DMS114 treated with DMSO at 0.1 percent for 48 hours (cell line): ENCODE measurements at regions not wholly inside any gene's neighbourhood (a gene's known extent, or its start where the extent isn't known, plus 50 kb on each side); places are given as distances from the start of the nearest gene placed in this dataset.

ENCODE experiments used
- DNase-seq: peaks from one replicate; lab custom pipeline; 2025; ENCODE audit not compliant: unreplicated experiment; lab: John Stamatoyannopoulos, UW

- DNase-seq = no peak
These were observed 51.6 kb upstream of the KCND3 start for GRCh38 chr1:112040891-112041740.

GRCh38 chr1:112043901-112044300 lies 54.4 kb upstream of the KCND3 start:
- no peak for DNase-seq

GRCh38 chr1:112044745-112045144 lies 55.3 kb upstream of the KCND3 start:
- no peak for DNase-seq

GRCh38 chr1:112046630-112047029 lies 57.2 kb upstream of the KCND3 start:
- DNase-seq = no peak

GRCh38 chr1:112048421-112048820 lies 59.0 kb upstream of the KCND3 start:
- DNase-seq = no peak

- DNase-seq = no peak
These were observed 65.0 kb upstream of the KCND3 start for GRCh38 chr1:112054510-112054909.

GRCh38 chr1:112056354-112056753 lies 66.9 kb upstream of the KCND3 start:
- DNase-seq = no peak

- no peak for DNase-seq
These were observed 68.3 kb upstream of the KCND3 start for GRCh38 chr1:112057736-112058135.

GRCh38 chr1:112058815-112059450 lies 69.5 kb upstream of the KCND3 start:
- no peak for DNase-seq

GRCh38 chr1:112059679-112060078 lies 70.2 kb upstream of the KCND3 start:
- no peak for DNase-seq

- DNase-seq = no peak
These were observed 70.8 kb upstream of the KCND3 start for GRCh38 chr1:112060261-112060660.

GRCh38 chr1:112061056-112061455 lies 71.6 kb upstream of the KCND3 start:
- DNase-seq = no peak

GRCh38 chr1:112061901-112062320 lies 72.4 kb upstream of the KCND3 start:
- DNase-seq = no peak

- no peak for DNase-seq
These were observed 74.6 kb upstream of the KCND3 start for GRCh38 chr1:112063781-112064728.

GRCh38 chr1:112067989-112068388 lies 78.5 kb upstream of the KCND3 start:
- no peak for DNase-seq

- no peak for DNase-seq
These were observed 81.2 kb upstream of the KCND3 start for GRCh38 chr1:112070677-112071076.

- DNase-seq = no peak
These were observed 85.2 kb upstream of the KCND3 start for GRCh38 chr1:112074711-112075110.

- DNase-seq = no peak
These were observed 86.1 kb upstream of the KCND3 start for GRCh38 chr1:112075566-112075965.

GRCh38 chr1:112079446-112079845 lies 90.0 kb upstream of the KCND3 start:
- no peak for DNase-seq

GRCh38 chr1:112083487-112083886 lies 94.0 kb upstream of the KCND3 start:
- DNase-seq = no peak

GRCh38 chr1:112092656-112093371 lies 103.3 kb upstream of the KCND3 start:
- no peak for DNase-seq
